Breast epithelium (tissue), 4 donors: ENCODE measurements at regions not wholly inside any gene's neighbourhood (a gene's known extent, or its start where the extent isn't known, plus 50 kb on each side); places are given as distances from the start of the nearest gene placed in this dataset.

Experiments
- DNase-seq, 2 donors: peaks; one replicate each; pipeline ENCODE4 v3.0.0-alpha.2; 2019; ENCODE audit warnings: low spot score in 2 of 2
- H3K27ac ChIP-seq, 2 donors: fragments of 200-600 bp; sonication (generic) in 1 of 2; one replicate each; pipeline ENCODE4 v1.5.1; 2016 to 2019; ENCODE audit warnings: mild to moderate bottlenecking in 1 of 2
- H3K27me3 ChIP-seq, 2 donors: fragments of 200-600 bp; sonication (generic) in 1 of 2; one replicate each; pipeline versions ENCODE4 v1.5.1 to v1.6.0; 2017 to 2019; ENCODE audit warnings: control low read depth in 1 of 2, mild to moderate bottlenecking in 1 of 2
- H3K36me3 ChIP-seq: fragments of 200-600 bp; one replicate; pipeline ENCODE4 v1.5.1; 2019
- H3K4me1 ChIP-seq, 2 donors: fragments of 200-600 bp; sonication (generic); one replicate each; pipeline ENCODE4 v1.5.1; 2016 to 2019; ENCODE audit warnings: control low read depth in 1 of 2
- H3K4me3 ChIP-seq, 3 donors: fragments of 200-600 bp; sonication (generic); 1 replicate in 2 of 3; 2 replicates in 1 of 3; pipeline ENCODE4 v1.5.1; 2016 to 2019; ENCODE audit warnings: mild to moderate bottlenecking in 3 of 3, moderate library complexity in 2 of 3
- H3K9me3 ChIP-seq, 2 donors: fragments of 200-600 bp; sonication (generic) in 1 of 2; one replicate each; pipeline ENCODE4 v1.5.1; 2016 to 2019; ENCODE audit warnings: control low read depth in 1 of 2
- CTCF ChIP-seq, 3 donors: fragments of 450-650 bp; IDR thresholded peaks; one replicate each; pipeline ENCODE4 v1.5.1; 2016 to 2017; ENCODE audit warnings: antibody characterized with exemption in 3 of 3, mild to moderate bottlenecking in 3 of 3, moderate library complexity in 3 of 3
- POLR2A ChIP-seq: fragments of 450-650 bp; IDR thresholded peaks from one replicate; pipeline ENCODE4 v1.6.1; 2016; ENCODE audit warnings: antibody characterized with exemption, mild to moderate bottlenecking, moderate library complexity
- POLR2AphosphoS5 ChIP-seq, 3 donors: sonication (generic); formaldehyde crosslinking; IDR thresholded peaks; one replicate each; pipeline ENCODE4 v1.6.1; 2017; ENCODE audit warnings: antibody characterized with exemption in 3 of 3
- intact Hi-C: fragments of 100-400 bp; cut with DNase I; formaldehyde crosslinking; loops from one replicate; pipeline ENCODE4 v1.15.1; 2023; ENCODE audit warnings: low total_unique reads

- no peak for DNase-seq
- intact Hi-C loops, result no loop called here
- Histone ChIP-seq H3K27ac (no peak overlapping the region), H3K4me3 (no peak overlapping the region), H3K36me3 (no peaks in the 10 kb centered on the region), H3K4me1 (no peaks in the 10 kb centered on the region), H3K27me3 (no peaks in the 10 kb centered on the region), H3K9me3 (no peaks in the 10 kb centered on the region)
- no peak for TF ChIP-seq POLR2A
- TF ChIP-seq CTCF (IDR thresholded peaks at IDR 0.05), result no peak
- TF ChIP-seq POLR2AphosphoS5 (IDR thresholded peaks at IDR 0.05), result no peak
These were observed 455.1 kb downstream of the PLCL1 start for GRCh38 chr2:198259496-198259895.

GRCh38 chr2:198254536-198255090 lies 450.2 kb downstream of the PLCL1 start:
- no peak for DNase-seq
- Histone ChIP-seq H3K4me1 (no peaks in the 10 kb centered on the region), H3K27ac (no peak overlapping the region), H3K27me3 (peaks cover 0 to 3% of the 10 kb centered on the region in 2 donors), H3K36me3 (no peaks in the 10 kb centered on the region), H3K9me3 (no peaks in the 10 kb centered on the region), H3K4me3 (no peak overlapping the region)
- TF ChIP-seq POLR2A (no peak), POLR2AphosphoS5 (IDR thresholded peaks at IDR 0.05) (no peak), CTCF (IDR thresholded peaks at IDR 0.05) (no peak)
- intact Hi-C loops, result no loop called here

- Histone ChIP-seq H3K4me3 (no peak overlapping the region), H3K4me1 (no peaks in the 10 kb centered on the region), H3K27me3 (peaks cover 0 to 3% of the 10 kb centered on the region in 2 donors), H3K36me3 (no peaks in the 10 kb centered on the region), H3K27ac (no peak overlapping the region), H3K9me3 (no peaks in the 10 kb centered on the region)
- no peak for DNase-seq
- intact Hi-C loops, result no loop called here
- no peak for TF ChIP-seq POLR2AphosphoS5 (IDR thresholded peaks at IDR 0.05)
- TF ChIP-seq CTCF (IDR thresholded peaks at IDR 0.05), result no peak
- TF ChIP-seq POLR2A, result no peak
These were observed 449.6 kb downstream of the PLCL1 start for GRCh38 chr2:198253995-198254394.

- intact Hi-C loops, result no loop called here
- Histone ChIP-seq H3K4me3 (no peak overlapping the region), H3K36me3 (no peaks in the 10 kb centered on the region), H3K27ac (no peak overlapping the region), H3K4me1 (no peaks in the 10 kb centered on the region), H3K9me3 (no peaks in the 10 kb centered on the region), H3K27me3 (peaks cover 0 to 3% of the 10 kb centered on the region in 2 donors)
- no peak for DNase-seq
- TF ChIP-seq POLR2AphosphoS5 (IDR thresholded peaks at IDR 0.05) (no peak), CTCF (IDR thresholded peaks at IDR 0.05) (no peak), POLR2A (no peak)
These were observed 448.1 kb downstream of the PLCL1 start for GRCh38 chr2:198252472-198252871.

- Histone ChIP-seq H3K4me1 (no peaks in the 10 kb centered on the region), H3K27me3 (no peaks in the 10 kb centered on the region), H3K4me3 (no peak overlapping the region), H3K36me3 (no peaks in the 10 kb centered on the region), H3K27ac (no peak overlapping the region), H3K9me3 (no peaks in the 10 kb centered on the region)
- intact Hi-C loops, result no loop called here
- DNase-seq, result no peak
- TF ChIP-seq CTCF (IDR thresholded peaks at IDR 0.05) (no peak), POLR2AphosphoS5 (IDR thresholded peaks at IDR 0.05) (no peak), POLR2A (no peak)
These were observed 437.7 kb downstream of the PLCL1 start for GRCh38 chr2:198242093-198242492.
